ENCODE measurements at regions not wholly inside any gene's neighbourhood (a gene's known extent, or its start where the extent isn't known, plus 50 kb on each side); places are given as distances from the start of the nearest gene placed in this dataset.
"Not testable (repeated sequence)": the region's sequence is repeated elsewhere in the genome, so short reads cannot be mapped to it uniquely, and the experiment has no call there.

DNA sequence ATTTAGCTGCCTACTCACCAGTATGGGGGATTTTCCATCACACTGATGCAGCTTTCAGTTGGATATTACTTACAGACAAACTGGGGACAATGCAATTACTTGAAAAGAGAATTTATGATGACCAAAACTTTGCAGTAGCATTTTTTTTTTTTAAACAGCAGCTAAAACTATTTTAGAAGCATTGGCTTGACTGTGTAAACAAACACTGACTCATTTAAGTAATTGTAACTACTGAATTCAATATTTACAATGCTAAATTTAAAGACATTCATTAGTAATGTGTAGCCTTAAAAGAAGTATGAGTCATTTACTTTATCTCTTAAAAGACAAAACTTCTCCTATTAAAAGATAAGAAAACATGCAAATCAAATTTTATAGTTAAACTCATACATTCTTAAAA lies 295.9 kb upstream of the FERMT1 start:
- DNase-seq (ENCODE audit: low read depth), result no peak

DNA sequence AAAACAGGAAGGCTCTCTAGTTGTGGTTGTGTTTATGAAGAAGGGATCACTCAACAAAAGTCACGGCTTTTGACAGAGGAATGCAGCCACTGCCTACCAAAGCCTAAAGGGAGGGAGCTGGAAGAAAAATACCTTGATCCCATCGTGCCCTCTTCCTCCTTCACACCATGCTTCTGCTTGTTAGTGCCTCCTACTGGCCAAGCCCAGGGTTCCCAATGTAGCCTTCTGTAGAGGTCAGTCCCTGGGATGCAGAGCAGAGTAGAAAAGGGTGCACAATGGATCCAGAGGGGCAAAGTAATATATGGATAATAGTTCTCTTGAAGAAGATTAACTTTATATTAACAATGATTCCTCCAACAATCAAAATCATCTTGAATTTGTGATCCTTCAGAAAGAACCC lies 293.5 kb upstream of the FERMT1 start:
- DNase-seq (ENCODE audit: low read depth), result no peak

DNA sequence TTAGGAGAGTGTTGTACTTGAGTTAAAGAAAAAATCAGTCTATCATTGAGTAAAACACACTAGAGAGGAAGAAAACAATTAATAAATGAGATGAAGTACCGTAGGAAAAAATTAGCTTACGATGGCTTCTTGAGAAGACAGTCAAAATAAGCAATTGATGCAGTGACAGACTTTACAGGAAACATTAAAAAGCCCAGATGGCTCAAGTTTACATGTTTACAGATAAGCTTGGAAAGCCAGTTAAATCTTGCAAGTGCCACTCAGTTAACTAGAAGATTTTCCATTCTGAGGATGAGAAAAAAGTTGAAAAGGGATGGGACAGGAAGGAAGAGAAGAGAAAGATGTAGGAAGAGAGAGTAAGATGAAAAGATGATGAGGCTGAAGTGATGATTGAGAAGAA lies 288.8 kb upstream of the FERMT1 start:
- no peak for DNase-seq (ENCODE audit: low read depth)

DNA sequence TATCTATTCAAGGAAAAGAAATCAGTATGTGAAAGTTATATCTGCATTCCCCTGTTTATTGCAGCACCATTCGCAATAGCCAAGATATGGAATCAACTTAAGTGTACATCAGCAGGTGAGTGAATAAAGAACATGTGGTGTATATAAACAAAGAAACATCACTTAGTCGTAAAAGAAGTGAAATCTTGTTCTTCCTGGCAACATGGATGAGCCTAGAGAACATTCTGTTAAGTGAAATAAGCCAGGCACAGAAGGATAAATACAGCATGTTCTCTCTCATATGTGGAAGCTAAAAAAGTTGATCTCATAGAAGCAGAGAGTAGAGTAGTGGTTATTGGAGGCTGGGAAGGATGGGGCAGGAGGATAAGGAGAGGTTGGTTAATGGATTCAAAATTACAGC lies 287.9 kb upstream of the FERMT1 start:
- no peak for DNase-seq (ENCODE audit: low read depth)

DNA sequence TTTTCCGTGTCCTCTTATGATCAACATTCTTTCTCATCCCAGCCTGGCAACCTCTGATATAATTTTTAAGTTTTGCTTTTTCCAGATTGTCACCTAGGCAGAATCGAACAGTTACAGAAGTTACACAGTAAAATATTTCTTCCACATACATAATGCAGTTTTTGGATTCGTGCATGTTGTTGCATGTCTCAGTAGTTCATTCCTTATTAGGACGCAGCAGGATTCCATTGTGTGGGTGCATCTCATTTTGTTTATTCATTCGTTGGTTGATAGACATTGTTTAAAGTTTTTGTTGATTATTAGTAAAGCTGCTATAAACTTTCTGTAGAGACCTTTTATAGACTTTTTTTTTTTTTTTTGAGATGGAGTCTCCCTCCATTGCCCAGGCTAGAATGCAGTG lies 284.3 kb upstream of the FERMT1 start:
- DNase-seq (ENCODE audit: low read depth), result no peak

DNA sequence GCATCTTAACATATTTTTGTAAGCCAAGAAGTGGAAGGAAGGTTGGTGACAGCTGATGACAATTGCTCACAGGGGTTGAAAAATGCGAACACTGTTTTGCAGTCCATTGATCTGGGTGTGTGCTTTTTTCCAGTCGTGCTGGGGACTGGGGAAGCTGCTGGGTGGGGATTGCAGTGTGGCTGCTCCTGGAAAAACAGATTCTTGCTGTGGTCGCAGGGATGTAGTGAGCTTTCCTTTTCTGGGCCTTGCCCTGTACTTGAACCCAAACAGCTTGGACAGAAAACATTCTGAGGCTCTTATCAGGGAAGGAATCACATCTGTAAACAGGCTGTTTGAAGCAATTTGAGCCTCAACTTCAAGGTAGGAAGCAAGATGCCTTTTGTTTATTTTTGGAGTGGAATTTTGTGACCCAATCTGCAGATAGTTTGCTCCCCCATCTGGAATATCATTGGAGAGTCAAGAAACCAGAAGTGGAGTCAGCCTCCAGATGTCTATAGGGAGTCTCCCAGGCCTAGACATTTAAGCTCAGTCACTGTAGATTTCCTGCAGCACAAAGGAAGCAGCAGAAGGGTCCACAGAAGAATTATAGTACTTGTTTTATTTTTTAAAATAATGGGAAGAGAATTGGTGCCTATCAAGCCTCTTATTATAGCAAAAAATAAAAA lies 279.2 kb upstream of the FERMT1 start:
- no peak for DNase-seq (ENCODE audit: low read depth)

DNA sequence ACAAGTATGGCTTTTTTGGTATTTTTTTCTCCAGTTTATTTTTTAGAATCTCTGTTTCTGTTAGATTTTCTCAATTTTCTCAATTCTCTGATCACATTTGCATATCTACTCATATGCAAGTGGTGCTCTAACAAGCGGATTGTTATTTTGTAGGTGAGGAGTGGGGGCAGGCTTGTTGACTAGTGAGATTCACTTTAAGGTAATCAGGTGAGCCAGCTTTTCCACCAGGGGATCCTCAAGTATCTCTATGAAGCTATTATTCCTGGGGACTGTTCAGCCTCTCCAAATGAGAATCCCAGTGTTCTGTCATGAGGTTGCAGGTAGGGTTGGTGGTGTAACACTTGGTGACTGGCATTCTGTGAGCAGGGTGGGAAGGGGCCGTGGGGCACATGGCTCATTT lies 274.3 kb upstream of the FERMT1 start:
- DNase-seq (ENCODE audit: low read depth), result no peak

DNA sequence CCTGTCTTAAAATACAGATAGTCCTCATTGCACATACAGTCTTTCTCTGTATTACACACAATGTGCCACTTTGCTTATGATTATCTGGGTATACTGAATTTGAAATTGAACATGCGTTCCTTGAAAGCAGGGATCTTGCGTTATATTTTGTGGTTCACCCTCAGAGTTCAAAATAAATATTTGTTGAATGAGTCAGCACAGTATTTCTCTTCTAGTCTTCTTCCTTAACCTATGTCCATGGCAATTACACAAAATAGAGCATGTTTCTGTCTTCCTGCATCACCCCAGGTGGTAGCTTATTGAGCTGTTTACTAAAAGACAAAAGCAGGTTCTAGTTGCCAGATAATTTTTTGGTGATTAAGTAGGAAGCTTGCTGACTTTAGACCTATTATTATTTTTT lies 272.9 kb upstream of the FERMT1 start:
- no peak for DNase-seq (ENCODE audit: low read depth)

DNA sequence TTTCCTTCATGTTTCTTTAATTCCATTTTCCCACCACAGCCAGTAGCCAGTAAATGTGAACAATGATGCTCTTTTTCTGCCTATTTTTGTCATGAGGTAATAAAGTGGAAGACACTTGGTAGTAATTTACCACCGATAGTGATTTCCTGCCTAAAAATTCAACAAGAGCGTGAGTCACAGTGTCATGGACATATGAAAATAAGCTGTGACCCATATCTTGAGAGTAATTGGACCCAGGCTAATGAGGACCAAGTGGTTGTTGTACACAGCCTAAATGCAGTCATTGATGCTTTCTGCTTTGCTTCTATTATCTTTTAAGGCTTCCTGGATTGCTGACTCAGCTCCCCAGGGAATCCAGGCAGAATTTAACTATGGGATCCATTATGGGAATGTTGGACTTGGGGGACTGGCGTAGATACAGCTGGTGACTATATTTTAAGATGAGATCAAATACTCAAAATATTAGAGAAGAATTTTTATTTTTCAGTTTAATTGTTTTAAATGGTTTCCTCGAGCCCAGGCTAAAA lies 265.9 kb upstream of the FERMT1 start:
- DNase-seq (ENCODE audit: low read depth), result no peak

DNA sequence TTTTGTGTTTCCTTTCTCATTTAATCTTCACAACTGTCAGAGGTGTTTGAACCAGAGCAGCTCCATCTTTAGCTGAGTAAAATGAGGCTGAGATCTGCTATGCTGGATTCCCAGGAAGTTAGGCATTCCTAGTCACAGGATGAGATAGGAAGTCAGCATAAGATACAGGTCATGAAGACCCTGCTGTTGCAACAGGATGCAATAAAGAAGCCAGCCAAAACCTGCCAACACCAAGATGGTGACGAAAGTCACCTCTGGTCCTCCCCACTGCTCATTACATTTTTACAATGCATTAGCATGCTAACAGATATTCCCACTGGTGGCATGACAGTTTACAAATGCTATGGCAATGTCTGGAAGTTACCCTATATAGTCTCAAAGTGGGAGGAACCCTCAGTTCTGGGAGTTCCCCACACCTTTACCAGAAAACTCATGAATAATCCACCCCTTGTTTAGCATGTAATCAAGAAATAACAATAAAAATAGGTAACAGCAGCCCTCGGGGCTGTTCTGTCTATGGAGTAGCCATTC lies 262.2 kb upstream of the FERMT1 start:
- no peak for DNase-seq (ENCODE audit: low read depth)

DNA sequence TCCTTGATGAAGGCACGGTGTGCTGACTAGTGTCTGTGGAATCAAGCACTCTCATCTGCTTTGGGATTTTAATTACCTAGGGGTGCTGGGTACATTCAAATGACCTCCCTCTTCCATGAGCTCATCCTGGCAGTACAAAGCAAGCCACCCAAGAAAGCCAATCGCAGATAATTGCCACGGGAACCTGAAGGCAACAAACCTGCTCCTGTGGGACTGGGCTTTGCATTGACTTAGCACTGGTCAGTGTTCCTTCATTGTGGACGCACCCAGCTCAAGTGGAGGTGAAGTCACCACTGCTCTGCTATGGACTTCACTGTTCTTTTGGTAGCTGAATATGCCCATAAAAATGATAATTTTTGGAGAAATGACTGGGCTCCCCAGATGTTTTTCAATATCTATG lies 261.6 kb upstream of the FERMT1 start:
- DNase-seq (ENCODE audit: low read depth), result no peak

DNA sequence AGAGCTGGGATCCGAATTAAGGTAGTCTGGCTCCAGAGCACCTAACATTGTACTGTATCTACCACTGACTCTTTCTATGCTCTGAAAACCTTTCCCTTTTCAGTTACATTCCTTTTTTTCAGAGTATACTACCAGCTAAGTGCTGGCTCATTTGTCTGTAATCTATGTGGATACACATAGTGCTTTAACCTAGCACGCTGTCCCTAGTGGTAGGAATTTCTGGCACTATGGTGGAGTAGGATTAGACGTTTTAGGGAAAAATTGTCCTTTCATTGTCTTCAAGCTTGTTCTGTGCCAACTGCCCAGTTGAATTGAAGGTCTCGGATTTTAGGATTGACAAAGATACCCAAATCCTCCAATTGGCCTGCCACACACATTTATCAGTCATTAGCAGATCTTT lies 259.1 kb upstream of the FERMT1 start:
- DNase-seq (ENCODE audit: low read depth), result no peak

DNA sequence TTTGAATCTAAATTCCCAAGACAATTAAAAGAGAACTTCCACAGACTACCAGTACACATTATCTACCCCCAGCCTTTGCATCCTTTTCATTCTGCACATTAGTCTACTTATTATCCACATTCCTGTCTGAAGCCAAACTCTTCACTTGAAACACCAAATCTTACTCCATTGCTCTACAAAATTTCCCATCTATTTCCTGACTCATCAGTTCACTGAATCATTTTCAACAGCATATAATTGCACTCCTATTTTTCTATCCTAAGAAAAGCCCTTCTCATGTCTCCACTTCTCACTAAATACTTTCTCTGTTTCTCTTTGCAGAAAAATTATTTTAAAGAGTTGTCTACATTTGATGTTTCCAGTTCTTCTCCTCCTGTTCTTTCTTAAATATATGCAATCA lies 239.4 kb upstream of the FERMT1 start:
- DNase-seq (ENCODE audit: low read depth), result no peak

DNA sequence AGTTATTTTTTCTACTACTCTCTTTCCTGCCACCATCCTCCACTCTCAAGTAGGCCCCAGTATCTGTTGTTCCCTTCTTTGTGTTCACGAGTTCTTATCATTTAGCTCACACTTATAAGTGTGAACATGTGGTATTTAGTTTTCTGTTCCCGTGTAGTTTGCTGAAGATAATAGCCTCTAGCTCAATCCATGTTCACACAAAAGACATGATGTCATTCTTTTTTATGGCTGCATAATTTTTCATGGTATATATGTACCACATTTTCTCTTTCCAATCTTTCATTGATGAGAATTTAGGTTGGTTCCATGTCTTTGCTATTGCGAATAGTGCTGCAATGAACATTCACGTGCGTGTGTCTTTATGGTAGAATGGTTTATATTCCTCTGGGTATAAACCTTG lies 237.9 kb upstream of the FERMT1 start:
- DNase-seq (ENCODE audit: low read depth), result no peak

DNA sequence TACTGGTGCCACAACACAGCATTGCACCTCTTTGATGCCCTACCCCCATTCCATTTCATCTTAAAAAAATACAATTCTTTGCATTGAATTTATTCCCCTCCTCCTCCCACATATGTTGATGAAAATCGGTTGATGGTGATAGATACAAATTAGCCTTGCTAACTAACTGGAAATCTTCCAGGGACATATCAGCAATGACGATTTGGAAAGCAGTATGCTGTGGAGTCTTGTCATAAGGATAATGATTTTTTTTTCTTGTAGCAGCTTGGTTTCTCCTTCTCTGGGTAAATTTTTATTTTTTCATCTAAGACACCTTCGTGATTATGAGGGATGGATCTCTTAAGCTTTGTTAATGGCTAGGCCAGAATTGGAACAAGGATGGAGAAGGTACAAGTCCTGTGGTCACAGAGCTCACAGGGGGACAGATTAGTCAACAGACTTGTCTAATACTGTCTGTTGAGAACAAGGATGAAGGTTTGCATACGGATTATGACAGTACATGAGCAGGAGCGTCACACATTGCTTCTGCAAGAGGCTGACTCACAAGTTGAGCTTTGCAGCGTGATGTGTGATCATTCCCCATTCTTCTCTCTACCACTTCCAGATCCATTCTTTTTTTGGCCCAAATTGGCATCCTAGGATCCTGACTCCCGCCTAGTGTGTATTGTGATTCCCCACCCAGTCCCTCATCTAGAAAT lies 233.1 kb upstream of the FERMT1 start:
- DNase-seq (ENCODE audit: low read depth), result no peak

DNA sequence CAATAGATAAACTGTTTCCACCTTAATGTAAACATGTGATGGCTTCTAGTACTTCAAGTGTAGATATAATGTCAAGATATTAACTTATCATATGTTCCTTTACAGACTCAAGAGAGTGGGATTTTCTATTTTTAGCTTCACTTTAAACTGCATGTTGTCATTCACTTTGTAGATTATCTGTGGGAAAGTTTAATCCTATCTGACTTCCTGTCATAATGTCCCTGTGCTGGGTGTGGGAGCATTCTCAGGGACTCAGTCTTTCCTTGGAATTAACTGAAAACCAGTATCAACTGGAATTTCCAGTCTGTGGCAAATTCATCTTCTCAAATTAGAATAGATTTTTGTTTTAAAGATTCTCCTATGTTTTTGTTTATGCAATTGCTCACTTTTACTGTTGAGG lies 226.1 kb upstream of the FERMT1 start:
- DNase-seq (ENCODE audit: low read depth), result no peak

DNA sequence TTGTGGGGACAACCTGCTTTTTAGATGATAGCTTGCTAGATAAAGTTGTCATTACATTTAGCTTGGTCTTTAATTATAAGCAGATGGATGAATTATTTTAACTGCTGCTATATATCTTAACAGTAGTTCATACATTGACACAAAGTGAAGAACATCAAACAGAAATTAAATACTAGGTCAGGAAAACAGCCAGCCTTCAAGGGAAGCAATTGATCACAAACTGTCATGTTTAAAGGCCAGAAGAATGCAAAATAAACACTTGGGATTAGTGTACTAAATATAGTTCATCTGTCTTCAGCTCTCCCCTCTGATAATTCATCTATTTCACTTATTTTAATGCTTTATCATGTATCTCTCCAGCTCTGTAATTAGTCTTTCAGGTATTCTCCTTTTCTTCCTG lies 225.1 kb upstream of the FERMT1 start:
- no peak for DNase-seq (ENCODE audit: low read depth)

DNA sequence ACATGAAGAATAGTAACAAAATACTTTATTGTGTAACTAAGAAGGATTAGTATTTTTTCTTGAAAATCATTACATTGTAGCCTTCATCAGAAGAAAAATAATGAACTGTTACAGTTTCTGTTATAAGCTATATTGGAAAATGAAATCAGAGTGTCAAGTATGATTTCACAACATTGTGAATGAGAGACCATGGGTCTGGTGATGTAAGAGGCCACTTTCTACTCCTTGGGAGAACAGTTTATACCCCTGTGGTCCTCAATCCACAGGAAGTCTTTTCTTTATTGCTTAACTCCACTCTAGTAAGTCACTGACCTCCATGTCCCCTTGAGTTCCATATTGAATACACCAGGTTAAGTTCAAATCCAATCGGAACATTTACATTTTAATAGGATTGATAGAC lies 218.7 kb upstream of the FERMT1 start:
- DNase-seq (ENCODE audit: low read depth), result no peak

DNA sequence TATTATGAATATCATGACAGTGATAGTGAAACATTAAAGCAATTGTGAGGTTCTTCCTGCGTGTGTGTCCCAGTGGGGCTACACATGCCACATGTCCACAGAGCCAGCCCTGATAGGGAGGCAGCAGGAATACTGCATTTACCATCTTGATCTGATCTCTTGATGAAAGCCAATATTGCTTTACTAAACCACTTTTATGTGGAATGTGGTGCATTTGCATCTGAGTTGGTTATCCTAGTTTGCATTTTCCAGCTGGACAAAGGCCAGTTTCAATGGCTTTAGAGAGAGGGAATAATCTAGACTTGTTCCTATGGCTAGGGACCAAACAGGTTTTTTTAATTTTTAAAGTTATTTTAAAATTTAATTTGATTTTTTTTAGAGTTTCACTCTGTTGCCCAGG lies 216.3 kb upstream of the FERMT1 start:
- no peak for DNase-seq (ENCODE audit: low read depth)

DNA sequence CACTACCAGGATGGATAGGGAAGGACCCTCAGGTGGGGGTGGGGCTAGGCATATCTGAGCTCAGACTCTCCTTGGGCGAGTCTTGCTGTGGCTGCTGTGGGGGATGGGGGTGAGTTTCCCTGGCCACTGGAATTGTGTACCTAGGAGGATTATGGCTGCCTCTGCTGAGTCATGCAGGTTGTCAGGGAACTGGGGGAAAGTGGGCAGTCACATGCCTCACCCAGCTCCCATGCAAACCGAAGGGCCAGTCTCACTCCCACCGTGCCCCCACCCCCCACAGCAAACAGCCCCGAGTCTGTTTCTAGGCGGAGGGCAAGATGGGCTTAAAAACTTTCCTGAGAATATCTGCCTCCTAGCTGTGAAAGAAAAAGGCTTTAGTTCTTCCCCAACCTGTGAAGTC lies 210.3 kb upstream of the FERMT1 start:
- DNase-seq (ENCODE audit: low read depth), result no peak

DNA sequence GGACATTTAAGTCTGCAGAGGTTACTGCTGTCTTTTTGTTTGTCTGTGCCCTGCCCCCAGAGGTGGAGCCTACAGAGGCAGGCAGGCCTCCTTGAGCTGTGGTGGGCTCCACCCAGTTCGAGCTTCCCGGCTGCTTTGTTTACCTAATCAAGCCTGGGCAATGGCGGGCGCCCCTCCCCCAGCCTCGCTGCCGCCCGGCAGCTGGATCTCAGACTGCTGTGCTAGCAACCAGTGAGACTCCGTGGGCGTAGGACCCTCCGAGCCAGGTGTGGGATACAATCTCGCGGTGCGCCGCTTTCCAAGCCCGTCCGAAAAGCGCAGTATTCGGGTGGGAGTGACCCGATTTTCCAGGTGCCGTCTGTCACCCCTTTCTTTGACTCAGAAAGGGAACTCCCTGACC lies 198.4 kb upstream of the FERMT1 start:
- DNase-seq (ENCODE audit: low read depth), result not testable (repeated sequence)

DNA sequence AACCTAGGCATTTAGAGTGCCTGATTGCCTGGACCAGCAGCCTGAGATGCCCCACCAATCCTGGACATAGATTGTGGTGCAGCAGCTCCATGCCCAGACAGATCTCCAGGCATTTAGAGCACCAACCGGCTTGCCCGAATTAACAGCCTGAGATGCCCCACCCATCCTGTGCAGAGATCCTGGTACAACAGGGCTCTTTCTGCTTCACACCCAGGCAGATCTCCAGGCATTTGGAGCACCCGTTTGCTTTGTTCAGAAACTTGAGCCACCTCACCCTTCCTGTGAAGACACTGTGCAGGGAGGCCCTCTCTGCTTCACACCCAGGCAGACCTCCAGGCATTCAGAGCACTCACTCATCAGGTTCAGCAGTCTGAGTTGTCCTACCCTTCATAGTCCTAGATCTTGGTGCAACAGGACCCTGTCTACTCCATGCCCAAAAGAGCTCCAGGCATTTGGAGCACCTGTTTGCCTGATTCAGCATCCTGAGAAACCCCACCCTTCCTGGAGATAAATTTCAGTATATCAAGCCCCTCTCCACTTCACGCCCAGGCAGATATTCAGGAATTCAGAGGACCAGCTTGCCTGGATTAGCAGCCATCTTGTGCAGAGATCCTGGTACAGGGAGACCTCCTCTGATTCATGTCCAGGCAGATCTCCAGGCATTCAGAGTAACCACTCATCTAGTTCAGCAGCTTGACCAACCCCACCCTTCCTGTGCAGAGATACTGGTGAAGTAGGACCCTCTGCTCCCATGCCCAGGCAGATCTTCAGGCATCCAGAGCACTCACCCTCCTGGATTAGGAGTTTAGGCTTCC lies 189.2 kb upstream of the FERMT1 start:
- DNase-seq (ENCODE audit: low read depth), result no peak

DNA sequence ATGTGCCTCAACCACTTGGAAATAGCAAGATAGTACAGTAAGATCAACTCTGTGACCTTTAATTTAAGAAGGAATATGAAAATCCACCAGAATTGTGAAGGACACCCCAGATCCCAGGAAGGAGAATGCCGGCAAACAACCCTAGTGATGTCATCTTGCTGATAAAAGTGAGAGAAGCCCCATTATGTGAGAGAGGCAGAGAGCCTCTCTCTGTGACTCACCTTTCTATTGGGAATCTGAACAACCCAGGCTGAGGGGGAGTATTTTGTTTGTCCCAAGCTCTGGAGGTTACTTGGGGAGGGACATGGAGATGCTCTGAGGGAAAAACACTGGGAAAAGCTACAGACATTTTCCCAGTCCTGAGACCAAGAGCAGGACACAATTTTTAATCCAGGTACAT lies 188.3 kb upstream of the FERMT1 start:
- DNase-seq (ENCODE audit: low read depth), result no peak

All from GM04504 (cell line).